SKM-1 treated with dmso at 0.1 percent for 144 hours (cell line): ENCODE measurements at regions not wholly inside any gene's neighbourhood (a gene's known extent, or its start where the extent isn't known, plus 50 kb on each side); places are given as distances from the start of the nearest gene placed in this dataset.

ENCODE experiments used
- DNase-seq: peaks from one replicate; lab custom pipeline; 2025; ENCODE audit not compliant: unreplicated experiment; lab: John Stamatoyannopoulos, UW

DNA sequence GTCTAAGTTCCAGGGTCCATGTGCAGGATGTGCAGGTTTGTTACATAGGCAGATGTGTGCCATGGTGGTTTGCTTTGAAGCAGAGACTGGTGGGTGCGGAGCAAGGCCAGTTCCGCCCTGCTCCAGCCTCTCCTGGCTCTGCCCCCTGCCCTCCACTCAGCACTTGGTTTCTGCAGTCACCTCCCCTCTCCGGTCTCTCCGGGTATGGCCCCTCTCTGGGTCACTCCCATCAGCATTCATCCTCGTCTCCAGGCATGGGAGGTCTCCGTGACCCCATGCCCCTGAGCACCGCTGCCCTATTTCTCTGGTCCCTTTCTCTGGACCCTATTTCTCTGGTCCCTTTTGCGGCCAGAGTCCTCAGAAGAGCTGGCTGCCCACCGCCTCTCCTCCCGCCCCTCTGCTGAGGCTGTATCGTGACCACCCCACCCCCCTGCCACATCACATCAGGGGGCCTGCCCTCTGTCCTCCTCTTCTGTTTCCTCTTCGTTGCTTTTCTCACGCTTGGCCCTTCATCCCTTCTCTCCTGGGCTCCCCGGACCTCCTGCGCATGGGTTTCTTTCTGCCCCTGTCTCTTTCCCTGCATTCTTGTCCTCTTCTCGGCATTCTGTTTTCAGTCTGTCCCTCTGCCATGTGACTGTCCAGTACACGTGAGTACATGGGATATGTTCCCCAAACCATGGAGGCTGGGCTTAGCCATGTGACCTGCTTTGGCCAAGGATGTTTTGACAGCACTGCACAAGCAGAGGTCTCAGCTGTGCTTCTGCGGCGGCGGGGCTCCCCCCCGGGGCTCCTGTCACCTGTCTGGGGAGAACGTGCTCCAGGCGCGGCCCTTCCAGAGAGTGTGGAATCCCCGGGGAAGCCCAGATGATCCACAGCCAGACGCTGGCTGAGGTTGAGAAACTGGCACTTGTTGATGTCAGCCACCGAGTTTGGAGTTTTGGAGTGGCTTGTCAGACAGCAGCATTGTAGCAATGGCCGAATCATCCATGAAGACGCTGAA, 54.4 kb upstream of the C1orf174 start:
- DNase-seq, result no peak

GRCh38 chr1:3955196-3955772, 55.2 kb upstream of the C1orf174 start:
- no peak for DNase-seq

DNA sequence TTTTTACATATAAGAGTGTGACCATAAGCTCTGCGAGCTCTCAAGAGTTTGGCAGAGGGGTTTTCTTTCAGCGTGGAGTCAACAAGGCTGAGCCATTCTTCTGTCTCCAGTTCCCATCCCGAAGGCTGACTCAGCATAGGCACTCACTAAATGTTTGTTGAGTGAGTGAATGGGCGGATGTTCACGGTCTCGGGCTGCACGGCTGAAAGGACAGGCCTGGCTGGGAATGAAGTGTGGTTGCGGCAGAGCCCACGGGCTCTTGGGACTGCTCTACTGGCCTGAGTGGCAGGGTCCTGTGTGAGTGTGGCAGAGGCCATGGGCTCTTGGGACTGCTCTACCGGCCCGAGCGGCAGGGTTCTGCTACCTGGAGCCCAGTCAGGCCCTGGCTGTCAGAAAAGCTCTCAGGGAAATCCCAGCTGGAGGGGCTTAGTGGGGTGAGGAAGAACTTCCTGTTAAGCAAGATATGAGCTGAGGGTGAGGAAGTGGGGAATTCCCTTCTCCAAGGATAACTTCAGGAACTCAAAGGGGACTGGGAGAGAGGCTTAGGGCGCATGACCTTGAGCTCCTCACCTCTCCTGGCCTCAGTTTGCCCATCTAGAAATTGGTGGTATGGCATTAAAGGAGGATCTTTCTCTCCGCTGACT, 56.6 kb upstream of the C1orf174 start:
- DNase-seq, result no peak

GRCh38 chr1:3959361-3959760, 59.3 kb upstream of the C1orf174 start:
- no peak for DNase-seq

DNA sequence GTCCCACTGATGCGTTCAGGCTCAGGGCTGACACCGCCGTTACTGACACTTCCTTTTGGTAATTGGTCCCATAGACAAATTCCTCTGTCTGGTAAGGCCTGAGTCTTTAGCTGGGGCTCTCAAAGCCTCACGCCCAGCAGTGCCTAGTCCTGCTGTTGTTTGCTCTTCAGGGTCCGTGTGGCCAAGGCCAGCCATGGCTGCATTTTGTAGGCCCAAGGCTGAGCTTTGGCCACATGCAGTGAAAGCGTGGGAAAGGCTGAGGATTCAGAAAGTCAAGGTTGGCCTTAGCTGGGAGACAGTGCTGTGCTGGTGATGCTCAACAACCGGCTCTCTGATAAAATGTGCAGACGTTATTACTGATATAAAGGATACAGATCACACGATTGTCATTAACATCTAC, 63.5 kb upstream of the C1orf174 start:
- DNase-seq, result no peak

- no peak for DNase-seq
Measured at GRCh38 chr1:3965693-3966092, 65.6 kb upstream of the C1orf174 start.

- DNase-seq, result no peak
Measured at GRCh38 chr1:3968851-3969250, 68.8 kb upstream of the C1orf174 start.

- no peak for DNase-seq
Measured at GRCh38 chr1:3971981-3972380, 71.9 kb upstream of the C1orf174 start.

DNA sequence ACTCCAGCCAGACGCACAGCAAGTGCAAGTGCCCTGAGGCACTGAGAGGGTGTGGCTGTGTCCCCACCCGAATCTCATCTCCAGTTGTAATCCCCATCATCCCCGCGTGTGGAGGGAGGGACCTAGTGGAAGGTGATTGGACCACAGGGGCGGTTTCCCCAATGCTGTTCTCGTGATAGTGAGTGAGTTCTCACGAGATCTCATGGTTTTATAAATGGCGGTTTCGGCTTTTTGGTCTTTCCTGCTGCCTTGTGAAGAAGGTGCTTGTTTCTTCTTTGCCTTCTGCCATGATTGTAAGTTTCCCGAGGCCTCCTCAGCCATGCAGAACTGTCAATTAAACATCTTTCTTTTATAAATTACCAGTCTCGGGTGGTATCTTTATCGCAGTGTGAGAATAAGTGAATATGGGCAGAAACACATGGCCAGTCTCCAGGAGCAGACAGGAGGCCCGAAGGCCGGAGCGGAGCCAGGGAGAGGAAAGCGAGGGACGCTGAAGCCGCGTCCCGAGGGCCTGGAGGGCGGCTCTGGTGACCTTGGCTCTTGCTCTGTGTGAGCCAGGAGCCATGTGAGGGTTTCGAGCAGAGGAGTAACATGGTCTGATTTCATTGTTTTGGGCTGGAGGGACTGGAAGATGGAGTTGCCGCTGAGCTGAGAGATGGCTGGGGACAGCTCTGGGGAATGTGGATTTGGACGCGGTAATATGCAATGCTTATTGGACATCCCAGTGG, 76.0 kb upstream of the C1orf174 start:
- DNase-seq, result no peak

- no peak for DNase-seq
Measured at GRCh38 chr1:3976821-3977220, 76.7 kb upstream of the C1orf174 start.

- DNase-seq, result no peak
Measured at GRCh38 chr1:3978196-3978989, 78.3 kb upstream of the C1orf174 start.

DNA sequence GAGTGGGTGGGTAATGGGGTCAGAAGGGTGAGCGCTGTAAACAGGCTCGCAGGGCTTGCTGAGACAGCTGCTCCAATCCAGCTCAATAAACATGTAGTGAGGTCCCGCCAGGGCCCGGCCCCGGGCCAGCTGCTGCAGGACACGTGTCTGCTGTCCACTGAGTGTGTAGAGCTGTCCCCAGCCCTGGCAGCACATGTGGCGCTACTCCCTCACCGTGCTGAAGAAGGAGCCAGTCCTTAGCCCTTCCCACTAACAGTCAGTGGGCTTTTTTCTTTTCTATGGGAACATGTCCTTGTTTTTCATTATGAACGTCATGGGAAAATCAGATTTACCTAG, 78.9 kb upstream of the C1orf174 start:
- DNase-seq, result no peak

DNA sequence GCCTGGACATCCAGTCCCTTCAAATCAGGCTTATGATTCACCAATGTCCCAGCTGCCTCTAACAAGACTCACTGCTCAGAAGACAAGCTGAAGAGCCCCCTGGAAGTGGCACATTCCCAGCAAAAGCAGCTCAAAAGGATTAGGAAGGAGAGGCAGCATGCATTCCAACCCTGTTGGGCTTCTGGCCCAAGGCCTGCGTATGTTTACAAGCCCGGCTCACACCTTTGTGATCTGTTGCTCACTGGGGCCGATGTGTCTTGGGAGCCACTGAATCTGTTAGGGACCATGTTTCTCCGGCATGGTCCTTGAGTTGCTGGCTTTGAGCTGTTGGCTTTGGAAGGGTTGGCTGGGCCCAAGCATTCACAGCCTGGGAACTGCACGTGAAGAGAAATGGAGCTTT, 81.2 kb upstream of the C1orf174 start:
- DNase-seq, result no peak

GRCh38 chr1:3981746-3982505, 81.9 kb upstream of the C1orf174 start:
- no peak for DNase-seq

DNA sequence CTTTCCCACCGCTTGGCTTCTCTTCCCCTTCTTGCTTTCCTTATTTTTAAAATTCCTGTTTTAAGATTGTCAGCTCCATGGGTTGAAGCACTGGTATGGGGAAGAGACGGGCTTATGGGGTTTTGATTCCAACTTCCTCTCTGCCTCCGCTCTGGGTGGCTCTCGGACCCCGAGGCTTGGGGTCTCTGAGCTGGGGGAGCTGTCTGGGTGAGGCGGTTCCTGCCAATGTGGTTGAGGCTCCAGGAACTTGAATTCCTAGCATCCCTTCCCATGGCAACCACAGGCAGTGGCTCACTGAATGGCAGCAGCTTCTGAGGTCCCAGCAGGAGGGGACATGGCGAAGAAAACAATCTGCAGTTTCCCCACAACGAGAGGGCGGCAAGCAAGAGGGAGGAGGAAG, 83.1 kb upstream of the C1orf174 start:
- no peak for DNase-seq

DNA sequence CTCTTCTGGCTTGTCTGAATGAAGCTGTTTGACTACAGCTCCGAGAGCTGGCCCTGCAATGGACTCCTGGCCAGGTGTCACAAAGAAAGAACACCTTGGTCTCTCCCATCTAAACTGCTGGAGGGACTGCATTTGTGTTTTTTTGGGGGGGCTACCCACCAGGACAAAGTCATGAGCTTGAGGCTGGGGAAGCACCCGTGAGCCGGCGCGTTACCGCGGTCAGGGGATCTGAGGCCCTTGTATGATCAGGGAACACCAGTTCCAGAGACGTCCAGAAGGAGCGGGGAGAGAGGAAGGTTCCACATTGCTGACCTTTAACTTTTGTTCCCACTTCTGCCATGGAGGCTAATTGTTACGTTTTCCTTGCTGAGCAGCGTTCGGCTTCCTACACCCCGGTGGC, 84.5 kb upstream of the C1orf174 start:
- no peak for DNase-seq

DNA sequence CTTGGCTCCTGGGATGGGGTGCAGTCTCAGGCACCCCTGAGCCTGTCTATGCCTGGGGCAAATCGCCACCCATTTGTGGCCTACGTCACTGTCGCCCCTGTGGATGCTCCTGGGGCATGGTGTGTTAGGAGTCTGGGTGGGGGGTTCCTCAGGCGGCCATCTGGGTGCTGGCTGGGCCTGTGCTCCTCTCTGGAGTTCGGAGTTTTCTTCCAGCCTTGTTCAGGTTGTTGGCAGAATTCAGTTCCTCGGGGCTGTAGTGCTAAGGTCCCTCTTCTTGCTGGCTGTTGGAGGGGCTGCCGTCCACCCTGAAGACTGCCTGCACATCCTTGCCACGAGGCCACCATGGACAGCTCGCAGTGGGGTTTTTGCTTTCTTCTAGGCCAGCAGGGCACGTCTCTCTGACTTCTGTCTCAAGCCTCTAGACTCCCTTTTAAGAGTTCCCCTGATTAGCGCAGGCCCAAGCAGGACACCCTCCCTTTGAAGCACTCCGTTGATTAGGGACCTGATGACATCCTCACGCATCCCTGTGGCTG, 86.7 kb upstream of the C1orf174 start:
- DNase-seq, result no peak

DNA sequence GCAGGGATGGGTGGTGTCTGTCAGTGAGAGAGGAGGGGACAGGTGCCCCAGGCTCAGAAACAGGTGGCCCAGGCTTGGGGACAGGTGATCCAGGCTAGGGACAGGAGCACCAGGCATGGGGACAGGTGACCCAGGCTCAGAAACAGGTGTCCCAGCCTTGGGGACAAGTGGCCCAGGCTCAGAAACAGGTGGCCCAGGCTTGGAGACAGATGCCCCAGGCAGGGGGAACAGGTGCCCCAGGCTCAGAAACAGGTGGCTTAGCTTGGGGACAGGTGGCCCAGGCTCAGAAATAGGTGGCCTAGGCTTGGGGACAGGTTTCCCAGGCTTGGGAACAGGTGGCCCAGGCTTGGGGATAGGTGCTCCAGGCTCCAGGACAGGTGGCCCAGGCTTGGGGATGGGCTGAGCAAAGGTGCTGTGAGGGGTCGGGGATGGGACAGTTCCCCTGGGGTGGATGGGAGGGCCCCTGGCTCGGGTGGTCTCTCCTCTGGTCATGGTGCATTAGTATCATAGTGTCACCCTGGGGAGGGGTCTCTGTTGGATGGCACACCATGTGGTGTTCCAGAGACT, 87.7 kb upstream of the C1orf174 start:
- DNase-seq, result no peak

- no peak for DNase-seq
Measured at GRCh38 chr1:3988431-3988830, 88.4 kb upstream of the C1orf174 start.
